HG02973 (cell line): ENCODE measurements at regions not wholly inside any gene's neighbourhood (a gene's known extent, or its start where the extent isn't known, plus 50 kb on each side); places are given as distances from the start of the nearest gene placed in this dataset.

Experiments used
- ATAC-seq: cut with Tn5 transposase; IDR thresholded peaks from one replicate; pipeline ENCODE4 v1.9.1; 2021; ENCODE audit warnings: moderate library complexity; ENCODE audit not compliant: unreplicated experiment

GRCh38 chr16:65876056-65876408 is 490.5 kb upstream of the CDH5 start:
- ATAC-seq: no peak

- no peak for ATAC-seq
These were observed 491.0 kb upstream of the CDH5 start for GRCh38 chr16:65875381-65876055.

- no peak for ATAC-seq
These were observed 497.2 kb upstream of the CDH5 start for GRCh38 chr16:65869261-65869660.

GRCh38 chr16:65867276-65867960 is 499.1 kb upstream of the CDH5 start:
- ATAC-seq: no peak

- ATAC-seq: no peak
These were observed 503.3 kb upstream of the CDH5 start for GRCh38 chr16:65863236-65863635.

- ATAC-seq: no peak
These were observed 505.3 kb upstream of the CDH5 start for GRCh38 chr16:65861131-65861731.

DNA sequence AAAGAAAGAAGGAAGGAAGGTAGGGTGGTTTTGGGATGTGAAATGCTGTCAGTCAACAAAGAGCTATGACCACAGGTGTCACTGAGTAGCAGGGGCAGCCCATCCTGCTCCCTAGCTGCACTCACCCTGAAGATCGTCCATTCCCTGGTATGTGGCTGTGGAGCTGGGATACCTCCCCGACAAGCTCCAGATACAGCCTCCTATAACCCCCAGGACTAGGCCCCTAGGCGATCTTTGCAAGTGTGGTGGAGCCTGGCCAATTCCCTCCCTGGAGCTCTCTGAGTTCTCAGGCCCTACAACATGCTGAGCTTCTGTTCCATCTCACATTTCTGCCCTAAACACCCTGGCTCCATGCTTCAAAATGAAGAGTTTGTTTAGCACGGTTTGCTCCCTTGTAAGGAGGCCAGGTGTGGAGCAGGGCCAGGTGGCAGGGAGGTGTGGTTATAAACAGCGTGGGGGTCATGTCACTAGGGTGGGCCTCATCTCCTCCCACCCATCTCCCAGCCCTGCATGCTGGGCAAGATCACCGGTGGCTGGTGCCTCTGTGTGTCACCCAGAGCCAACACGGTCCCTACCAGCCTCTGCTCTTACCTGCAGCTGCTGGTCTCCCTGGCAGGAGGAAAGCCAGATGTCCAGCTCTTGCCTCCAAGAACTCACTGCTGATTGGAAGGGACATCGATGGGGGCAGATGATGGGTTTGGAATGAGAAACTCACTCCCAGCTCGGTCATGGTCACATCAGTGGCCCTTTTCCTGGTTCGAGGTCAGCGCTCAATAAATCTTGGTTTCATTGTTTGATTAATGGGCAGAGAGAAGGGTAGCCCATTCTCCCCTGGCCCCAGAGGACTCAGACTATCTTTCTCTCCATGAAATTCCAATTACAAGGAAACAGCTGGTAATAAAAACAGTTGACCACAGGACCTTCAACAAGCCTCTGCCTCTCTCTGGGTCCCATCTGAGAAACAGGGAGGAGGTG is 511.0 kb upstream of the CDH5 start:
- ATAC-seq: no peak

DNA sequence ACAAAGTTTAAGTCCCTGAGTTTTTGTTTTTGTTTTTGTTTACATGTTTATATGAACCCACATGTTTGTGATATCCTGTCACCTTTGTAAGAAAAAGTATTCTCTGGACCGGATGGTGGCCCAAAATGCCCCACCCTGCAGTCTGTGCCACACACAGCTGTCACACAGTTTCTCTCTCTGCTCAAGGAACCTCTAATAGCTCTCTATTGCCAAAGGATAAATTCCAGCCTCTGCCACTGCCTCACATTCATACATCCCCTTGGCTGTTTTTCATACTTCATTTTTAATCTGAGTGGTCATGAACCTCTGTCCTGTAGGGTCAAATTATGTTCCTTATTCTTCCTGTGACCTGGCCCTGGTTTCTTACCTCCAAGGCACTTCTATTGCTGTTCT is 520.3 kb upstream of the CDH5 start:
- ATAC-seq: no peak

DNA sequence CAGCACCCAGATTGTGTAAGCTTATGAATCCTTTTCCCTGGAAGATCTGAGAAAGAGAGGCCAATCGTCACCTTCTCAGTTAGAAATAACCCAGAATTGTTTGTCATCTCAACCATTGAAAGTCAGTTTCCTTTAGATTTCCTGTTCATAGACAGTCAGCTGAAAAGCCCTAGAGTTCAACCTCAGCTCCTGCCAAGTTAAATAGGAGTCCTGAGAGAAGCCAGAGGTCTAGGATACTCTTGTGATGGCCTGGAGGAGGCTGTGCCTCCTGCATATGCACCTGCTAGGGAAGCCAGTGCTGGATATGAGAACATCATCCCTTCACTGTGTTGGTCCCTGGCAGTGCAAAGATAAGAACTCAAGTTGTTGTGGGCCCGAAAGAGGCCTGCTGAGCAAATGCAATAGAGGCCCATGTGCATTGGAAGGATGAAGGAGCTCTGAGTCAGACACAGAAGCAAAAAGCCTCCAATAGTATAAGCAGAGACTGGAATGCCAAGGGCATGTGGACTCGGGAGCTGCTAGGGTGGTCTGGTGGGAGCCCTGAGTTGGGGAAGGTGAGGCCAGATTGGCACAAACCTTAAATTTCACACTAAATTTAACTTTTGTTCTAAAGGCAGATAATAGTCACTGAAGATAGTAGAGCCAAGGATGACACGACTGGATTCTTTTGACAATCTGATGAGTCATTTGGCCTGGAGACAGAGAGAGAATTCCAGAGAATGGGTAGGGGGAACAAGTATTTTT is 520.9 kb upstream of the CDH5 start:
- no peak for ATAC-seq

DNA sequence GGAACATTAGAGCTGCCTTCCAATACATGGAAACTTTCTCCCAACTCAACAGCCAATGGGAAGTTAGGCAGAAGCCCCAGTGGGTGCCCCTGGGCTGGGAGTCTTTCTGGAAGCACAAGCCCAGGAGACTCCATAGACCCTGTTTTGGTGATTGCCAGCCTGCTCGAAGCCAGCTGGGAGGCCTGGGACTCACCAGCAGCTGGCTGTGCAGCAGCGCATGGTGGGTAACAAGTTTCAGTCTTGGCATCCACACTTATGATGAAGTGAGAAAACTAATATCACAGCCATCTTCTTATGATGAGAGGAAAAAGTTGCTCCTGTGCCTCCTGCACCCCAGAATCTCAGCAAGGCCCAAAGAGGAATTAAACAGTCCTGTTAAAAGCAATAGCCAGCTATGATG is 522.5 kb upstream of the CDH5 start:
- no peak for ATAC-seq

DNA sequence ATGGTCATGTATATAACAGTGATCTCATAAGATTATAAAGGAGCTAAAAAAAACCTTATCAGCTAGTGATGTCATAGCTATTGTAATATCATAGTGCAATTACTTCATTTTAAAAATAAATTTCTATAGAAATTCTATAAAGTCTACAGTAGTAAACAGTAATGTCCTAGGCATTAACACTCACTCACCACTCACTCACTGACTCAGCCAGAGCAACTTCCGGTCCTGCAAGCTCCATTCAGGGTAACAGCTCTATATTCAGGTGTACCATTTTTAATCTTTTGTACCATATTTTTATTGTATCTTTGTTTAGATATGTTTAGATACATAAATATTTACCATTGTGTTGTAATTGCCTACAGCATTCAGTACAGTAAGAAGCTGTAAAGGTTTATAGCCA is 524.4 kb upstream of the CDH5 start:
- no peak for ATAC-seq

DNA sequence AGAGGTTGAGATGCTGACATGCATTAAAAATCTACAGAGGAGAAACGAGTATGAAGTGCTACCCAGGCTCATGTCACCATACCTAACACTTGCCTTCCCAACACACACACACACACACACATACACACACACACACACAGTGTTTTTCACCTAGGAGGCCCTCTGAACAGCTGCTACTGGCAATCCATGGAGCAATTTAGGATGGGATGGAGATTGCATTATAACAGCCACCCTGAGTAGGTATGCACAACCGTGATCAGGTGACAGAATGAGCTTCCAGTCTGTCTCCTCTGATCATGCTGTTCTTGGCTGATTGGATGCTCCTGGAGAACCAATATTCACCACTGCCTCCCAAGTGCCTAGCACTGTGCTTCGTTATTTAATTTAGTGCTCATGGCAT is 528.5 kb upstream of the CDH5 start:
- no peak for ATAC-seq

DNA sequence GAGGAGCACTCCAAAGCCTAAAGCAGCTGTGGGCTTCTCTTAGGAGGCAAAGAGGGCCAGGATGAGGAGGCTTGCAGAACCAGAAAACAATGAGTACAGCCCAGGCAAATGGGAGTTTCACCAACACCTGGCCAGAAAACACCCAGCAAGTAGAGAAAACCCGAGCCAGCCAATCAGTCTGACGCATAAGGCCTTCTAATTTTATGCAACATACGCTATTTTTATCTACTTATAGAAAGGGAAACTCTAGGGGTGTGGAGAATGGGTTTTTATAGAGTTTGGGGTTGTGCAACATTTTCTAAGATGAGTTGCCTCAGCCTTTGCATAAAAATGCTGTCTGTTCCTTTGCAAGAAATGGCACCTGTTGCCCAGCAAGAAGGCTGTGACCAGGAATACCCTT is 529.0 kb upstream of the CDH5 start:
- no peak for ATAC-seq

- no peak for ATAC-seq
These were observed 531.8 kb upstream of the CDH5 start for GRCh38 chr16:65834688-65835087.

- no peak for ATAC-seq
These were observed 533.2 kb upstream of the CDH5 start for GRCh38 chr16:65833171-65833871.

- ATAC-seq: no peak
These were observed 533.8 kb upstream of the CDH5 start for GRCh38 chr16:65832679-65833078.

GRCh38 chr16:65831903-65832666 is 534.4 kb upstream of the CDH5 start:
- ATAC-seq: no peak

GRCh38 chr16:65829076-65829475 is 537.4 kb upstream of the CDH5 start:
- ATAC-seq: no peak

DNA sequence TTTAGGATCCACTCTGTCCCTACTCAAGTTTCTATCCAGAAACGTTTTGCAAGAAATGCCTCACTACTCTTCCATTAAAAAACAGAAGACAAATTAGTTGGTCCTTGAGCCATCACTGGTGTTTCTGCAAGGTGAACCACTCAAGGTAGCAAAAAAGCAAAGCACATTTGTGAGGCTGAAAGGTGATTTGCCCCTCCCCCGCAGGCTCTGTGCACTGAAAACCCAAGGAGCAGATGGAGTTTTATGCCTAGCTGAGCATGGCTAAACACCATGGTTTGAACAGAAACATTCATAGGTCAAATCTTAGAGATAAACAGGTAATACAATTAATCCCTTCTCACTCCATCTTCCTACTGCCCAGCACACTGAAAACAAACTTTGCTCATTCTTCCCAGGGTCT is 538.2 kb upstream of the CDH5 start:
- ATAC-seq: no peak
